Activated T-cell treated with anti-CD3 and anti-CD28 coated beads for 1 hour (primary cell): ENCODE measurements at regions not wholly inside any gene's neighbourhood (a gene's known extent, or its start where the extent isn't known, plus 50 kb on each side); places are given as distances from the start of the nearest gene placed in this dataset.
A peak's percentile ranks its signal among the peaks of the same experiment; 100 is the strongest.

ENCODE experiments used
- DNase-seq: peaks from one replicate; pipeline ENCODE4 v3.0.0-alpha.2; 2020; ENCODE audit warnings: low read depth

GRCh38 chr12:14148489-14149270 is 167.3 kb upstream of the GRIN2B start:
- DNase-seq: no peak

- no peak for DNase-seq
Observed at GRCh38 chr12:14153803-14154202, 172.4 kb upstream of the GRIN2B start.

GRCh38 chr12:14156606-14157005 is 175.2 kb upstream of the GRIN2B start:
- no peak for DNase-seq

- DNase-seq: no peak
Observed at GRCh38 chr12:14157088-14157747, 175.8 kb upstream of the GRIN2B start.

- no peak for DNase-seq
Observed at GRCh38 chr12:14164266-14164665, 182.9 kb upstream of the GRIN2B start.

GRCh38 chr12:14167005-14167628 is 185.7 kb upstream of the GRIN2B start:
- DNase-seq: peak; percentile 9

- no peak for DNase-seq
Observed at GRCh38 chr12:14169281-14169680, 187.9 kb upstream of the GRIN2B start.

GRCh38 chr12:14171106-14171505 is 189.7 kb upstream of the GRIN2B start:
- no peak for DNase-seq

GRCh38 chr12:14175206-14175605 is 190.3 kb upstream of the ATF7IP start:
- no peak for DNase-seq

GRCh38 chr12:14185427-14186192 is 179.9 kb upstream of the ATF7IP start:
- no peak for DNase-seq

GRCh38 chr12:14186193-14186502 is 179.3 kb upstream of the ATF7IP start:
- DNase-seq: no peak

- DNase-seq: no peak
Observed at GRCh38 chr12:14187002-14187401, 178.5 kb upstream of the ATF7IP start.

- no peak for DNase-seq
Observed at GRCh38 chr12:14187966-14188365, 177.5 kb upstream of the ATF7IP start.

- DNase-seq: no peak
Observed at GRCh38 chr12:14188744-14189143, 176.7 kb upstream of the ATF7IP start.

- no peak for DNase-seq
Observed at GRCh38 chr12:14190694-14191093, 174.8 kb upstream of the ATF7IP start.

- no peak for DNase-seq
Observed at GRCh38 chr12:14191612-14192011, 173.9 kb upstream of the ATF7IP start.

GRCh38 chr12:14193639-14194038 is 171.8 kb upstream of the ATF7IP start:
- DNase-seq: no peak

- DNase-seq: no peak
Observed at GRCh38 chr12:14194572-14194971, 170.9 kb upstream of the ATF7IP start.

GRCh38 chr12:14199455-14200198 is 165.9 kb upstream of the ATF7IP start:
- no peak for DNase-seq

- DNase-seq: no peak
Observed at GRCh38 chr12:14200598-14200997, 164.9 kb upstream of the ATF7IP start.

GRCh38 chr12:14201291-14201690 is 164.2 kb upstream of the ATF7IP start:
- no peak for DNase-seq
